ENCODE measurements at regions not wholly inside any gene's neighbourhood (a gene's known extent, or its start where the extent isn't known, plus 50 kb on each side); places are given as distances from the start of the nearest gene placed in this dataset.

DNA sequence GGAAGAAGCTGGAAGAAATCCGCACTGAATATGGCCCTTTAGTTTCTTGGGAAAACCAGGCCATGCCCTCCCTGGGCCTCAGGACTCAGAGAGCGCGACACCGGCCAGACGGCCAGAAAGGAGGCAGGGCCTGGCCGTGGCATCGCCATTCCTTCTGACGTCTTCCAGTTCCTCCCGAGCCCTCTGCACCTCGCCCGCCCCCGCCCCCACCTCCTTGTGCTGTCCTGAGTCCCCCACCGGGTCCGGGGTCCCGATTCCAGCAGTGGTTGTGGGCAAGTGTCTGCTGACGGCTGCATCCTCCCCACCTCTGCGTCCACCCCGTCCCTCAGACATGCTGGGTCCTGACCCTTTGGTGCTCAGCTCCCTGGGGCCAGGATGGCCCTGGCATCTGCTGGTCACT, 312.1 kb upstream of the SHH start:
- 93% methylated on average over 15 of the region's 18 CpGs for WGBS (ENCODE audit: low lambda C conversion rate, missing lambda C conversion rate)
- no peak for DNase-seq (ENCODE audit: low spot score)

DNA sequence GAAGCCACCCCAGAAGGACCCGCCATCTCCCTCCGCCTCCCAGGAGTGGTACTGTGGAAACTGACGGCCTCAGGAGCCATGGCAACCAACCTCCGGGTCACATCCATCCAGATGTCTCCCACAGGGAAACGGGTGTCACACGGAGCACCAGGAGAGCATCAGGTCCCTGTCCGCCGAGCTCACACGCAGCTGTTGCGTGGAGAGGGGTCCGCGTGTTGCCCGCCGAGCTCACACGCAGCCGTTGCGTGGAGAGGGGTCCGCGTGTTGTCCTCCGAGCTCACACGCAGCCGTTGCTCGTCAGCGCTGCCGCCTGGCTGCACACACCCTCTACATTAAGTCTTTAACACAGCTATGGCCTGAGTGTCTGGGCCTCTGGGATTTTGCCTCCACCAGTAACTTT, 311.1 kb upstream of the SHH start:
- no peaks in the 10 kb centered on the region for H3K36me3 ChIP-seq (replicated peaks; ENCODE audit: insufficient read depth, low read depth)
- no peaks in the 10 kb centered on the region for H4K20me1 ChIP-seq (ENCODE audit: insufficient read depth, poor library complexity, severe bottlenecking)
- H3K4me3 ChIP-seq: no peak overlapping the region
- TF ChIP-seq EZH2phosphoT487 (IDR thresholded peaks at IDR 0.05; ENCODE audit: low read depth, severe bottlenecking, unreplicated experiment) (no peak), EZH2 (IDR thresholded peaks at IDR 0.05; ENCODE audit: borderline replicate concordance) (no peak)
- TF ChIP-seq, protein P1, sequence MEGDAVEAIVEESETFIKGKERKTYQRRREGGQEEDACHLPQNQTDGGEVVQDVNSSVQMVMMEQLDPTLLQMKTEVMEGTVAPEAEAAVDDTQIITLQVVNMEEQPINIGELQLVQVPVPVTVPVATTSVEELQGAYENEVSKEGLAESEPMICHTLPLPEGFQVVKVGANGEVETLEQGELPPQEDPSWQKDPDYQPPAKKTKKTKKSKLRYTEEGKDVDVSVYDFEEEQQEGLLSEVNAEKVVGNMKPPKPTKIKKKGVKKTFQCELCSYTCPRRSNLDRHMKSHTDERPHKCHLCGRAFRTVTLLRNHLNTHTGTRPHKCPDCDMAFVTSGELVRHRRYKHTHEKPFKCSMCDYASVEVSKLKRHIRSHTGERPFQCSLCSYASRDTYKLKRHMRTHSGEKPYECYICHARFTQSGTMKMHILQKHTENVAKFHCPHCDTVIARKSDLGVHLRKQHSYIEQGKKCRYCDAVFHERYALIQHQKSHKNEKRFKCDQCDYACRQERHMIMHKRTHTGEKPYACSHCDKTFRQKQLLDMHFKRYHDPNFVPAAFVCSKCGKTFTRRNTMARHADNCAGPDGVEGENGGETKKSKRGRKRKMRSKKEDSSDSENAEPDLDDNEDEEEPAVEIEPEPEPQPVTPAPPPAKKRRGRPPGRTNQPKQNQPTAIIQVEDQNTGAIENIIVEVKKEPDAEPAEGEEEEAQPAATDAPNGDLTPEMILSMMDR (IDR thresholded peaks at IDR 0.05; ENCODE audit: poor library complexity): no peak
- no peak overlapping the region for H3K4me2 ChIP-seq
- H2AFZ ChIP-seq: no peak overlapping the region
- H3K9me3 ChIP-seq (ENCODE audit: low read depth): no peaks in the 10 kb centered on the region
- DNase-seq (ENCODE audit: low spot score): no peak
- H3K4me1 ChIP-seq (ENCODE audit: insufficient read depth): no peaks in the 10 kb centered on the region
- no peaks in the 10 kb centered on the region for H3K27me3 ChIP-seq
- H3K9me2 ChIP-seq (replicated peaks; ENCODE audit: insufficient read depth): no peaks in the 10 kb centered on the region
- 95% methylated on average over 25 of the region's 25 CpGs for WGBS (ENCODE audit: low lambda C conversion rate, missing lambda C conversion rate)
- no peaks in the 10 kb centered on the region for H3K79me2 ChIP-seq
- H3K27ac ChIP-seq: no peak overlapping the region

More for the DNA sequence above, 312.1 kb upstream of the SHH start:
- Histone ChIP-seq H3K4me1 (ENCODE audit: insufficient read depth) (peaks cover 3% of the 10 kb centered on the region), H3K36me3 (replicated peaks; ENCODE audit: insufficient read depth, low read depth) (no peaks in the 10 kb centered on the region), H4K20me1 (ENCODE audit: insufficient read depth, poor library complexity, severe bottlenecking) (no peaks in the 10 kb centered on the region), H3K9me3 (ENCODE audit: low read depth) (no peaks in the 10 kb centered on the region), H3K79me2 (no peaks in the 10 kb centered on the region), H3K27ac (no peak overlapping the region), H3K9me2 (replicated peaks; ENCODE audit: insufficient read depth) (no peaks in the 10 kb centered on the region), H3K4me3 (no peak overlapping the region), H2AFZ (no peak overlapping the region), H3K27me3 (no peaks in the 10 kb centered on the region), H3K4me2 (no peak overlapping the region)
- TF ChIP-seq EZH2 (IDR thresholded peaks at IDR 0.05; ENCODE audit: borderline replicate concordance): no peak
- no peak for TF ChIP-seq EZH2phosphoT487 (IDR thresholded peaks at IDR 0.05; ENCODE audit: low read depth, severe bottlenecking, unreplicated experiment)
- TF ChIP-seq, protein P1 (IDR thresholded peaks at IDR 0.05; ENCODE audit: poor library complexity): no peak

DNA sequence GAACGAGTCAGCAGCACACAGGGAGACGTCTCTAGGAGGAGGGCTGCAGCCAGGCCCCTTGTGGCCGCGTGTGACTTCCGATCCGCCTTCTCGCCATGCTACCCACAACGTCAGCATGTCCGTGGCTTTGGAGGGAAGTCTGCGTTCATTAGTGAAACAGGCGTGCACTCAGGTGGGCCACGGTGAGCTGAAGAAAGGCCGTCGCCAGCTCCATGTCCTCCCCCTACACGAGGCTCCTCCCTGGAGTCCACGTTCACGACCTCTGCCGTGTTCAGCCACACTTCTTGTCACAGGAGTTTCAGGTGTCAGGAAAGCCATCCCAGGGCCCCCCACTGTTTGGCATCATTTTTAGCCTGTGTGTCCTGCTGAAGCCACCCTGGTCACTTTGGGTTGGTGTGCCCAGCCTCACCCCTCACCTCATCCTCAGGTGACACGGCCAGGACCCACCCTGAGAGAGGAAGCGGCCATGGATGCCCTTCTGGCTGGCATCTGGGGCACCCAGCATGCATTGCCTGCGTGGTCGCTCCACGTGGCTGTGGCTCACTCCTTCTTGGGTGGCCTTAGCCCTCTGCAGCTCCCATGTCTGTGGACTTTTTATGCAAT, 310.6 kb upstream of the SHH start:
- TF ChIP-seq EZH2 (IDR thresholded peaks at IDR 0.05; ENCODE audit: borderline replicate concordance): no peak
- no peak for TF ChIP-seq EZH2phosphoT487 (IDR thresholded peaks at IDR 0.05; ENCODE audit: low read depth, severe bottlenecking, unreplicated experiment)
- TF ChIP-seq, protein P1 (IDR thresholded peaks at IDR 0.05; ENCODE audit: poor library complexity): no peak
- no peak for DNase-seq (ENCODE audit: low spot score)
- H4K20me1 ChIP-seq (ENCODE audit: insufficient read depth, poor library complexity, severe bottlenecking): no peaks in the 10 kb centered on the region
- H3K4me1 ChIP-seq (ENCODE audit: insufficient read depth): no peaks in the 10 kb centered on the region
- H3K4me2 ChIP-seq: no peak overlapping the region
- H3K36me3 ChIP-seq (replicated peaks; ENCODE audit: insufficient read depth, low read depth): no peaks in the 10 kb centered on the region
- no peaks in the 10 kb centered on the region for H3K27me3 ChIP-seq
- no peaks in the 10 kb centered on the region for H3K9me3 ChIP-seq (ENCODE audit: low read depth)
- no peaks in the 10 kb centered on the region for H3K9me2 ChIP-seq (replicated peaks; ENCODE audit: insufficient read depth)
- H3K27ac ChIP-seq: no peak overlapping the region
- WGBS (ENCODE audit: low lambda C conversion rate, missing lambda C conversion rate): 91% methylated on average over 23 of the region's 23 CpGs
- no peaks in the 10 kb centered on the region for H3K79me2 ChIP-seq
- H3K4me3 ChIP-seq: no peak overlapping the region
- H2AFZ ChIP-seq: no peak overlapping the region

All from hepatocyte (in vitro differentiated cells).